Breast epithelium (tissue), 4 donors: ENCODE measurements at regions not wholly inside any gene's neighbourhood (a gene's known extent, or its start where the extent isn't known, plus 50 kb on each side); places are given as distances from the start of the nearest gene placed in this dataset.

Experiments
- DNase-seq, 2 donors: peaks; one replicate each; pipeline ENCODE4 v3.0.0-alpha.2; 2019; ENCODE audit warnings: low spot score in 2 of 2
- H3K27ac ChIP-seq, 2 donors: fragments of 200-600 bp; sonication (generic) in 1 of 2; one replicate each; pipeline ENCODE4 v1.5.1; 2016 to 2019; ENCODE audit warnings: mild to moderate bottlenecking in 1 of 2
- H3K27me3 ChIP-seq, 2 donors: fragments of 200-600 bp; sonication (generic) in 1 of 2; one replicate each; pipeline versions ENCODE4 v1.5.1 to v1.6.0; 2017 to 2019; ENCODE audit warnings: control low read depth in 1 of 2, mild to moderate bottlenecking in 1 of 2
- H3K36me3 ChIP-seq: fragments of 200-600 bp; one replicate; pipeline ENCODE4 v1.5.1; 2019
- H3K4me1 ChIP-seq, 2 donors: fragments of 200-600 bp; sonication (generic); one replicate each; pipeline ENCODE4 v1.5.1; 2016 to 2019; ENCODE audit warnings: control low read depth in 1 of 2
- H3K4me3 ChIP-seq, 3 donors: fragments of 200-600 bp; sonication (generic); 1 replicate in 2 of 3; 2 replicates in 1 of 3; pipeline ENCODE4 v1.5.1; 2016 to 2019; ENCODE audit warnings: mild to moderate bottlenecking in 3 of 3, moderate library complexity in 2 of 3
- H3K9me3 ChIP-seq, 2 donors: fragments of 200-600 bp; sonication (generic) in 1 of 2; one replicate each; pipeline ENCODE4 v1.5.1; 2016 to 2019; ENCODE audit warnings: control low read depth in 1 of 2
- CTCF ChIP-seq, 3 donors: fragments of 450-650 bp; IDR thresholded peaks; one replicate each; pipeline ENCODE4 v1.5.1; 2016 to 2017; ENCODE audit warnings: antibody characterized with exemption in 3 of 3, mild to moderate bottlenecking in 3 of 3, moderate library complexity in 3 of 3
- POLR2A ChIP-seq: fragments of 450-650 bp; IDR thresholded peaks from one replicate; pipeline ENCODE4 v1.6.1; 2016; ENCODE audit warnings: antibody characterized with exemption, mild to moderate bottlenecking, moderate library complexity
- POLR2AphosphoS5 ChIP-seq, 3 donors: sonication (generic); formaldehyde crosslinking; IDR thresholded peaks; one replicate each; pipeline ENCODE4 v1.6.1; 2017; ENCODE audit warnings: antibody characterized with exemption in 3 of 3
- intact Hi-C: fragments of 100-400 bp; cut with DNase I; formaldehyde crosslinking; loops from one replicate; pipeline ENCODE4 v1.15.1; 2023; ENCODE audit warnings: low total_unique reads

GRCh38 chr3:25884981-25885380 is 95.1 kb downstream of the OXSM start:
- H3K9me3 ChIP-seq = no peaks in the 10 kb centered on the region
- no peak for DNase-seq
- H3K27me3 ChIP-seq = no peaks in the 10 kb centered on the region
- no peak overlapping the region for H3K4me3 ChIP-seq
- no peak overlapping the region for H3K27ac ChIP-seq
- no peaks in the 10 kb centered on the region for H3K36me3 ChIP-seq
- H3K4me1 ChIP-seq = no peaks in the 10 kb centered on the region
- TF ChIP-seq POLR2AphosphoS5 (IDR thresholded peaks at IDR 0.05) (no peak), CTCF (IDR thresholded peaks at IDR 0.05) (no peak), POLR2A (no peak)
- intact Hi-C loops = no loop called here

DNA sequence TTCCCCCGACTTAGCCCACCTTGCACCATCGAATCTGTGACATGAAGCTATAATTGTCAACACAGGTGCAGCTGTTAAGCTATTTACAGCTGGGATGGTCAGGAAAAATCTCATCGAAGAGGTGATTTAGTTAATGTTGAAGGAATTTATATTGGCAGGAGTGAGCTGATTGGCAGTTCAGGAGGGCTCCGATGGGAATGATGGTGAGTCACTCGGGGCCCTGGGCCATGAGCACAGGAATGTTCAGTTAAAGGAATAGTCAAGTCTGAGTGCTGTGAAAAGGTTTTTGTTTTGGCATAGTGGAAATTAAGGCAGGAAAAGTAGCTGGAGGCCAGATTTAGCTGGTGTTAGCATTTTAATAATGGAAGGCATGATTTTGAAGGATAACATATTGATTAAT is 95.7 kb downstream of the OXSM start:
- no peak overlapping the region for H3K27ac ChIP-seq
- no peak for TF ChIP-seq POLR2A
- TF ChIP-seq CTCF (IDR thresholded peaks at IDR 0.05) = no peak
- H3K4me3 ChIP-seq = no peak overlapping the region
- no peaks in the 10 kb centered on the region for H3K36me3 ChIP-seq
- DNase-seq = no peak
- intact Hi-C loops = no loop called here
- H3K27me3 ChIP-seq = no peaks in the 10 kb centered on the region
- no peaks in the 10 kb centered on the region for H3K9me3 ChIP-seq
- H3K4me1 ChIP-seq = no peaks in the 10 kb centered on the region

DNA sequence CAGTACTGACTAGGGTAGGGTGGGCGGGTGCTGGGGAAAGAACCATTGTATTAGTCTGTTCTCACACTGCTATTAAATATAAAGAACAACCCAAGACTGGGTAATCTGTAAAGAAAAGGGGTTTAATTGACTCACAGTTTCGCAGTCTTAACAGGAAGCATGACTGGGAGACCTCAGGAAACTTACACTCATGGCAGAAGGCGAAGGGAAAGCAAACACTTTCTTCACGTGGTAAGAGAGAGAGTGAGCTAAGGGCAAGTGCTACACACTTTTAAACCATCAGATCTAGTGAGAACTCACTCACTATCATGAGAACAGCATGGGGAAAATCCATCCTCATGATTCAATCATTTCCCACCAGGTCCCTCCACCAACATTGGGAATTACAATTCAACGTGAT is 98.0 kb downstream of the OXSM start:
- Histone ChIP-seq H3K4me3 (no peak overlapping the region), H3K4me1 (no peaks in the 10 kb centered on the region), H3K27me3 (no peaks in the 10 kb centered on the region), H3K27ac (no peak overlapping the region), H3K36me3 (no peaks in the 10 kb centered on the region), H3K9me3 (no peaks in the 10 kb centered on the region)
- intact Hi-C loops = no loop called here
- DNase-seq = no peak
- no peak for TF ChIP-seq POLR2A
- TF ChIP-seq CTCF (IDR thresholded peaks at IDR 0.05) = no peak
- no peak for TF ChIP-seq POLR2AphosphoS5 (IDR thresholded peaks at IDR 0.05)

DNA sequence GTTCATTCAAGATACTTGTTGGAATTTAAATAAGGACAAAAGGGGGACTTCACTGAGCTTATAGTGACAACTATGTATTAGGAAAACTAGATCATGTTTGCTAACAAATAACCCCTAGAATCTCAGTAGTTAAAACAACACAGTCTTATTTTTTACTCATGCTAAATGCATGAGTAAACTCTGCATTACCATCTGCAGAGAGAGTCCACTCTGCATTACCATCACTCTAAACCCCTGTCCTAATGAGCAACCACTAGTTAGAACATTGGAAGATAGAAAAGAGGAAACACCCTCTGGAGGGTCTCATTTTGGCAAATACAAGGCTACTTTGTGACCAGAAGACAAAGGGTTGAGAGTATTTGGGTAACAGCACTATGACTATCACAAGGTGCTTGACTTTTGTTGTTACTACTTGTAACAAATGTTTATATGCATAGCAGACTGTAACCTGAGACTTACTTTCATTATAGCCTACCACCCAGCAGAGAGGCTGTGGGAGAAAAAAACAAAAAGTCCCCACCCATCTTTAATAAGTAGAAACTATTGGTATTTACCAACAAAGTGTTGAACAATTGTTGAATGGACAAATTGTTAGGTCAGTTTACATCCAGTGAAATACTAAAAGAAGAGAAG is 99.1 kb downstream of the OXSM start:
- no peak for DNase-seq
- H3K4me3 ChIP-seq = no peak overlapping the region
- intact Hi-C loops = no loop called here
- H3K9me3 ChIP-seq = no peaks in the 10 kb centered on the region
- no peaks in the 10 kb centered on the region for H3K4me1 ChIP-seq
- TF ChIP-seq POLR2AphosphoS5 (IDR thresholded peaks at IDR 0.05) (no peak), CTCF (IDR thresholded peaks at IDR 0.05) (no peak), POLR2A (no peak)
- no peaks in the 10 kb centered on the region for H3K27me3 ChIP-seq
- no peaks in the 10 kb centered on the region for H3K36me3 ChIP-seq
- no peak overlapping the region for H3K27ac ChIP-seq

DNA sequence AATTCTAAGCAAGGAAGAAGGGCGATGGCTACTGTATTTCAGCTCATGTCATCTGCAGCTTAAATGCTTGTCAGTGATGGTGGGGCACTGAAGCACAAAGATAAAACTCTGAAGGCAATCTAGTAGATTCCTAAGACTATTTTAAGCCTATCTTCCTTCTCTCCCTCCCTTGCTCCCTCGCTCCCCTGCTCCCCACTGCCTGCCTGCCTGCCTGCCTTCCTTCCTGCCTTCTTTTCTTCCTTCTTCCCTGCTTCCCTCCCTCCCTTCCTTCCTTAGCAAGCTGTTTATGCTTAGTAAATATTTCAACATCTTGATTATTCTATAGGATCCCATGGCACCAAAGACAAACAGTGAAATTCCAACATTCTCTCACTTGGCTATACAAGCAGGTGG is 99.6 kb downstream of the OXSM start:
- no peaks in the 10 kb centered on the region for H3K9me3 ChIP-seq
- TF ChIP-seq CTCF (IDR thresholded peaks at IDR 0.05) = no peak
- no peak for TF ChIP-seq POLR2AphosphoS5 (IDR thresholded peaks at IDR 0.05)
- no peak for TF ChIP-seq POLR2A
- no peaks in the 10 kb centered on the region for H3K36me3 ChIP-seq
- H3K4me3 ChIP-seq = no peak overlapping the region
- H3K27ac ChIP-seq = no peak overlapping the region
- intact Hi-C loops = no loop called here
- no peak for DNase-seq
- H3K27me3 ChIP-seq = no peaks in the 10 kb centered on the region
- H3K4me1 ChIP-seq = no peaks in the 10 kb centered on the region
